Activated T-helper 2 cell treated with anti-CD3 and anti-CD28 coated beads, Interferon-gamma antibody, Interleukin-2, Interleukin-4, amounts not matched to agents 10 μg/mL and 5 μg/mL and 100 μg/mL, durations not matched to agents 14 hours and 24 hours and 36 hours (primary cell): ENCODE measurements at regions not wholly inside any gene's neighbourhood (a gene's known extent, or its start where the extent isn't known, plus 50 kb on each side); places are given as distances from the start of the nearest gene placed in this dataset.
"Not testable (repeated sequence)": the region's sequence is repeated elsewhere in the genome, so short reads cannot be mapped to it uniquely, and the experiment has no call there.

Experiments
- DNase-seq: peaks from one replicate; pipeline ENCODE4 v3.0.0; 2021; ENCODE audit warnings: low spot score
- H3K27ac Mint-ChIP-seq: one replicate; pipeline ENCODE4 v1.8.0; 2021; ENCODE audit warnings: mixed read lengths
- H3K27me3 Mint-ChIP-seq: one replicate; pipeline ENCODE4 v1.8.0; 2021; ENCODE audit warnings: low read depth, mixed read lengths
- H3K36me3 Mint-ChIP-seq: one replicate; pipeline ENCODE4 v1.8.0; 2021; ENCODE audit warnings: low read depth, mixed read lengths
- H3K4me1 Mint-ChIP-seq: one replicate; pipeline ENCODE4 v1.8.0; 2021; ENCODE audit warnings: low read depth, mixed read lengths
- H3K4me3 Mint-ChIP-seq: one replicate; pipeline ENCODE4 v1.8.0; 2021; ENCODE audit warnings: low read depth, mild to moderate bottlenecking, moderate library complexity, mixed read lengths
- H3K9me3 Mint-ChIP-seq: one replicate; pipeline ENCODE4 v1.8.0; 2021; ENCODE audit warnings: mixed read lengths
- intact Hi-C: fragments of 100-400 bp; cut with micrococcal nuclease; formaldehyde crosslinking; loops from one replicate; pipeline ENCODE4 v1.15.1; 2023

GRCh38 chr12:25395227-25395626 lies 144.5 kb upstream of the KRAS start:
- H3K9me3 Mint-ChIP-seq, result peaks cover 5% of the 10 kb centered on the region
- intact Hi-C loops, result no loop called here
- H3K4me3 Mint-ChIP-seq, result no peak overlapping the region
- peaks cover 45% of the 10 kb centered on the region for H3K27me3 Mint-ChIP-seq
- no peak for DNase-seq
- peaks cover 4% of the 10 kb centered on the region for H3K36me3 Mint-ChIP-seq
- no peaks in the 10 kb centered on the region for H3K4me1 Mint-ChIP-seq
- no peak overlapping the region for H3K27ac Mint-ChIP-seq

GRCh38 chr12:25394775-25395174 lies 144.0 kb upstream of the KRAS start:
- H3K36me3 Mint-ChIP-seq, intact Hi-C loops, H3K9me3 Mint-ChIP-seq, H3K27ac Mint-ChIP-seq, H3K4me1 Mint-ChIP-seq, H3K4me3 Mint-ChIP-seq, DNase-seq: not testable (repeated sequence)
- peaks cover 42% of the 10 kb centered on the region for H3K27me3 Mint-ChIP-seq

GRCh38 chr12:25394025-25394424 lies 143.3 kb upstream of the KRAS start:
- no peak overlapping the region for H3K27ac Mint-ChIP-seq
- H3K27me3 Mint-ChIP-seq, result peaks cover 43% of the 10 kb centered on the region
- intact Hi-C loops, result no loop called here
- H3K9me3 Mint-ChIP-seq, result peaks cover 4% of the 10 kb centered on the region
- H3K36me3 Mint-ChIP-seq, result peaks cover 3% of the 10 kb centered on the region
- DNase-seq, result no peak
- H3K4me1 Mint-ChIP-seq, result peaks cover under 1% of the 10 kb centered on the region
- no peak overlapping the region for H3K4me3 Mint-ChIP-seq

GRCh38 chr12:25391346-25391745 lies 140.6 kb upstream of the KRAS start:
- intact Hi-C loops, H3K4me3 Mint-ChIP-seq, H3K36me3 Mint-ChIP-seq, H3K27ac Mint-ChIP-seq, DNase-seq, H3K9me3 Mint-ChIP-seq: not testable (repeated sequence)
- peaks cover 23% of the 10 kb centered on the region for H3K4me1 Mint-ChIP-seq
- H3K27me3 Mint-ChIP-seq, result peaks cover 23% of the 10 kb centered on the region

GRCh38 chr12:25388183-25388582 lies 137.5 kb upstream of the KRAS start:
- peak; percentile 70 for DNase-seq
- intact Hi-C loops, result loop anchor here (1.0 to 2.0 kb wide), 2 partner anchors 55 to 397 kb away; no protein-coding TSS in a partner anchor
- Mint-ChIP-seq H3K4me1 (peaks cover 37% of the 10 kb centered on the region), H3K36me3 (peaks cover 9% of the 10 kb centered on the region), H3K4me3 (peak overlapping the region; percentile 66), H3K27me3 (peaks cover 12% of the 10 kb centered on the region), H3K27ac (peak overlapping the region; percentile 83), H3K9me3 (peaks cover 4% of the 10 kb centered on the region)

- Mint-ChIP-seq H3K27ac (peak overlapping the region; percentile 83), H3K4me1 (peaks cover 42% of the 10 kb centered on the region), H3K36me3 (peaks cover 9% of the 10 kb centered on the region), H3K4me3 (peak overlapping the region; percentile 95), H3K9me3 (peaks cover 4% of the 10 kb centered on the region), H3K27me3 (peaks cover 8% of the 10 kb centered on the region)
- intact Hi-C loops, result loop anchor here (1.0 to 2.0 kb wide), 6 partner anchors 35 to 397 kb away; no protein-coding TSS in a partner anchor
- DNase-seq, result no peak
Observed at GRCh38 chr12:25387732-25388050, 137.0 kb upstream of the KRAS start.

GRCh38 chr12:25386831-25387731 lies 136.4 kb upstream of the KRAS start:
- intact Hi-C loops, result loop anchor here (1.0 kb wide), 4 partner anchors 35 to 232 kb away; no protein-coding TSS in a partner anchor
- Mint-ChIP-seq H3K27ac (peak overlapping the region; percentile 99), H3K27me3 (peaks cover 6% of the 10 kb centered on the region)

GRCh38 chr12:25384893-25385248 lies 134.1 kb upstream of the KRAS start:
- intact Hi-C loops, result no loop called here
- H3K27ac Mint-ChIP-seq, result peak overlapping the region; percentile 99
- peaks cover 9% of the 10 kb centered on the region for H3K36me3 Mint-ChIP-seq
- peaks cover 56% of the 10 kb centered on the region for H3K4me1 Mint-ChIP-seq
- H3K9me3 Mint-ChIP-seq, result peaks cover 3% of the 10 kb centered on the region
- peak overlapping the region; percentile 95 for H3K4me3 Mint-ChIP-seq
- H3K27me3 Mint-ChIP-seq, result peaks cover 3% of the 10 kb centered on the region
- no peak for DNase-seq

More at GRCh38 chr12:25386831-25387731, 136.4 kb upstream of the KRAS start:
- peaks cover 9% of the 10 kb centered on the region for H3K36me3 Mint-ChIP-seq
- peaks cover 48% of the 10 kb centered on the region for H3K4me1 Mint-ChIP-seq
- peaks cover 4% of the 10 kb centered on the region for H3K9me3 Mint-ChIP-seq
- DNase-seq, result peak; percentile 73
- H3K4me3 Mint-ChIP-seq, result peak overlapping the region; percentile 95

GRCh38 chr12:25384038-25384892 lies 133.5 kb upstream of the KRAS start:
- intact Hi-C loops, result no loop called here
- Mint-ChIP-seq H3K36me3 (peaks cover 6% of the 10 kb centered on the region), H3K27ac (peak overlapping the region; percentile 99), H3K27me3 (no peaks in the 10 kb centered on the region), H3K4me1 (peaks cover 57% of the 10 kb centered on the region), H3K4me3 (peak overlapping the region; percentile 95), H3K9me3 (no peaks in the 10 kb centered on the region)
- no peak for DNase-seq

- Mint-ChIP-seq H3K27me3 (no peaks in the 10 kb centered on the region), H3K4me1 (peaks cover 58% of the 10 kb centered on the region), H3K9me3 (no peaks in the 10 kb centered on the region), H3K27ac (peak overlapping the region; percentile 51), H3K4me3 (peak overlapping the region; percentile 67), H3K36me3 (no peaks in the 10 kb centered on the region)
- DNase-seq, result no peak
- intact Hi-C loops, result no loop called here
Observed at GRCh38 chr12:25382311-25383106, 131.8 kb upstream of the KRAS start.

GRCh38 chr12:25377469-25378177 lies 126.9 kb upstream of the KRAS start:
- Mint-ChIP-seq H3K27ac (peak overlapping the region; percentile 70), H3K36me3 (no peaks in the 10 kb centered on the region), H3K9me3 (no peaks in the 10 kb centered on the region), H3K4me1 (peaks cover 70% of the 10 kb centered on the region), H3K4me3 (peak overlapping the region; percentile 43), H3K27me3 (no peaks in the 10 kb centered on the region)
- intact Hi-C loops, result loop anchor here (1.0 kb wide), 1 partner anchor 12 kb away; no protein-coding TSS in a partner anchor
- peak; percentile 35 for DNase-seq

GRCh38 chr12:25376985-25377384 lies 126.3 kb upstream of the KRAS start:
- Mint-ChIP-seq H3K27ac (peak overlapping the region; percentile 70), H3K9me3 (no peaks in the 10 kb centered on the region), H3K36me3 (no peaks in the 10 kb centered on the region), H3K27me3 (no peaks in the 10 kb centered on the region), H3K4me3 (no peak overlapping the region), H3K4me1 (peaks cover 68% of the 10 kb centered on the region)
- intact Hi-C loops, result loop anchor here (1.0 kb wide), 1 partner anchor 12 kb away; no protein-coding TSS in a partner anchor
- no peak for DNase-seq
